ENCODE measurements at regions not wholly inside any gene's neighbourhood (a gene's known extent, or its start where the extent isn't known, plus 50 kb on each side); places are given as distances from the start of the nearest gene placed in this dataset.

GRCh38 chr12:69008520-69008919, 75.5 kb upstream of the CPM start:
- TF ChIP-seq CTCF (IDR thresholded peaks at IDR 0.05) = no peak
- no peak for TF ChIP-seq ELF4 (CRISPR knock-in tag; IDR thresholded peaks at IDR 0.05; ENCODE audit: low read depth)
- TF ChIP-seq USF2 (CRISPR knock-in tag; IDR thresholded peaks at IDR 0.05) = no peak
- no peak for TF ChIP-seq PRDM15 (CRISPR knock-in tag; IDR thresholded peaks at IDR 0.05)
- no peak for TF ChIP-seq FOXJ3 (CRISPR knock-in tag; IDR thresholded peaks at IDR 0.05; ENCODE audit: borderline replicate concordance)
- no peak for TF ChIP-seq ZNF671 (CRISPR knock-in tag; IDR thresholded peaks at IDR 0.05)
- no peak for TF ChIP-seq CBFB (CRISPR knock-in tag; IDR thresholded peaks at IDR 0.05; ENCODE audit: low read depth)
- TF ChIP-seq ZNF138 (CRISPR knock-in tag; conservative IDR thresholded peaks at IDR 0.05) = no peak
- TF ChIP-seq CREB1 (CRISPR knock-in tag; IDR thresholded peaks at IDR 0.05) = no peak
- no peak for TF ChIP-seq USF1 (CRISPR knock-in tag; IDR thresholded peaks at IDR 0.05)
- no peak for TF ChIP-seq E2F4 (CRISPR knock-in tag; IDR thresholded peaks at IDR 0.05; ENCODE audit: borderline replicate concordance, low read depth)
- no peak for TF ChIP-seq FOXP1 (CRISPR knock-in tag; IDR thresholded peaks at IDR 0.05; ENCODE audit: borderline replicate concordance)
- no peak for TF ChIP-seq SMAD4 (CRISPR knock-in tag; IDR thresholded peaks at IDR 0.05)
- no peak for TF ChIP-seq IRF1 (CRISPR knock-in tag; IDR thresholded peaks at IDR 0.05)
